ENCODE measurements at regions not wholly inside any gene's neighbourhood (a gene's known extent, or its start where the extent isn't known, plus 50 kb on each side); places are given as distances from the start of the nearest gene placed in this dataset.

GRCh38 chrX:43467608-43468234 lies 188.4 kb upstream of the MAOA start (continued):
- no peak for TF ChIP-seq ASH2L (IDR thresholded peaks at IDR 0.05; ENCODE audit: low read length)
- TF ChIP-seq MAX (IDR thresholded peaks at IDR 0.05), result no peak
- TF ChIP-seq HDAC2 (IDR thresholded peaks at IDR 0.05; ENCODE audit: borderline replicate concordance in 1 of 2, low read depth in 2 of 2, low read length in 2 of 2), result no peak
